SK-N-DZ (cell line): ENCODE measurements at regions not wholly inside any gene's neighbourhood (a gene's known extent, or its start where the extent isn't known, plus 50 kb on each side); places are given as distances from the start of the nearest gene placed in this dataset.
"Not testable (repeated sequence)": the region's sequence is repeated elsewhere in the genome, so short reads cannot be mapped to it uniquely, and the experiment has no call there.

Experiments
- DNase-seq: peaks from one replicate; pipeline ENCODE4 v3.0.0-alpha.2; 2015; ENCODE audit warnings: low spot score

- no peak for DNase-seq
Measured at GRCh38 chr2:83874712-83875430, 584.2 kb downstream of the SUCLG1 start.

- DNase-seq = no peak
Measured at GRCh38 chr2:83874066-83874465, 585.0 kb downstream of the SUCLG1 start.

- DNase-seq = no peak
Measured at GRCh38 chr2:83873110-83873509, 586.0 kb downstream of the SUCLG1 start.

- DNase-seq = no peak
Measured at GRCh38 chr2:83866211-83866610, 592.9 kb downstream of the SUCLG1 start.

- no peak for DNase-seq
Measured at GRCh38 chr2:83862600-83862999, 596.5 kb downstream of the SUCLG1 start.

GRCh38 chr2:83860320-83860719 is 598.8 kb downstream of the SUCLG1 start:
- DNase-seq = no peak

GRCh38 chr2:83859553-83859952 is 599.5 kb downstream of the SUCLG1 start:
- no peak for DNase-seq

- DNase-seq = no peak
Measured at GRCh38 chr2:83851066-83851465, 608.0 kb downstream of the SUCLG1 start.

- DNase-seq = no peak
Measured at GRCh38 chr2:83850071-83850725, 608.9 kb downstream of the SUCLG1 start.

GRCh38 chr2:83844490-83844889 is 614.6 kb downstream of the SUCLG1 start:
- DNase-seq = no peak

- no peak for DNase-seq
Measured at GRCh38 chr2:83842421-83842820, 616.7 kb downstream of the SUCLG1 start.

GRCh38 chr2:83837823-83838222 is 621.3 kb downstream of the SUCLG1 start:
- DNase-seq = no peak

- DNase-seq = no peak
Measured at GRCh38 chr2:83827618-83828017, 631.5 kb downstream of the SUCLG1 start.

GRCh38 chr2:83826577-83826976 is 632.5 kb downstream of the SUCLG1 start:
- no peak for DNase-seq

GRCh38 chr2:83823229-83823628 is 635.9 kb downstream of the SUCLG1 start:
- DNase-seq = no peak

GRCh38 chr2:83817511-83817910 is 641.6 kb downstream of the SUCLG1 start:
- DNase-seq = no peak

GRCh38 chr2:83808878-83809277 is 650.2 kb downstream of the SUCLG1 start:
- DNase-seq = no peak

- no peak for DNase-seq
Measured at GRCh38 chr2:83802604-83803003, 656.5 kb downstream of the SUCLG1 start.

- no peak for DNase-seq
Measured at GRCh38 chr2:83795777-83796176, 663.3 kb downstream of the SUCLG1 start.

- not testable (repeated sequence) for DNase-seq
Measured at GRCh38 chr2:83790467-83790866, 668.6 kb downstream of the SUCLG1 start.

GRCh38 chr2:83789674-83790073 is 669.4 kb downstream of the SUCLG1 start:
- not testable (repeated sequence) for DNase-seq

- not testable (repeated sequence) for DNase-seq
Measured at GRCh38 chr2:83788938-83789566, 670.0 kb downstream of the SUCLG1 start.

GRCh38 chr2:83787189-83787588 is 671.9 kb downstream of the SUCLG1 start:
- no peak for DNase-seq
